ENCODE measurements at regions not wholly inside any gene's neighbourhood (a gene's known extent, or its start where the extent isn't known, plus 50 kb on each side); places are given as distances from the start of the nearest gene placed in this dataset.
A peak's percentile ranks its signal among the peaks of the same experiment; 100 is the strongest.
"Not testable (repeated sequence)": the region's sequence is repeated elsewhere in the genome, so short reads cannot be mapped to it uniquely, and the experiment has no call there.

DNA sequence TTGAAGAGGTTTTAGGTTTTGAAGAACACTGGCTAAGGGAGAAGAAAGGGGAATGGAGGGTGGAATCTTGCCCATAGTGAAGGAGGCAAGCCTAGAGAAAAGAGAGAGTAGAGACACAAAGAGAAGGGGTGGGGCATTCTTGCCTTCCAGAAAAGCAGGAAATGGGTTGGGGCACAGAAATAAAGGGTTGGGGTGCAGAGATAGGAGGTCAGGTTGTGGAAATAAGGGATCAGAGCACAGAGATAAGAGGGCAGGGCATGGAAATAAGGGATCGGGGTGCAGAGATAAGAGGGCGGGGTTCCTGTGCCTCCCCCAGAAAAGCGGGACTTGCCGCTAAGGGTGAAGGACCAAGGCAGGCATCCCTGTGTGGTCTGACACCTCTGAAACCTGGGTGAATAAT lies 69.9 kb downstream of the ALG1L2 start:
- H3K4me2 ChIP-seq (ENCODE audit: low read length); H3K4me3 ChIP-seq (ENCODE audit: low read length); H3K4me1 ChIP-seq (ENCODE audit: control insufficient read depth, insufficient read depth, low read length); H3K27me3 ChIP-seq (ENCODE audit: control insufficient read depth, insufficient read depth, low read length); H3K9me3 ChIP-seq (replicated peaks; ENCODE audit: low read length); H3K9ac ChIP-seq (ENCODE audit: low read depth, low read length); H3K36me3 ChIP-seq (ENCODE audit: insufficient read depth, low read length): not testable (repeated sequence)

DNA sequence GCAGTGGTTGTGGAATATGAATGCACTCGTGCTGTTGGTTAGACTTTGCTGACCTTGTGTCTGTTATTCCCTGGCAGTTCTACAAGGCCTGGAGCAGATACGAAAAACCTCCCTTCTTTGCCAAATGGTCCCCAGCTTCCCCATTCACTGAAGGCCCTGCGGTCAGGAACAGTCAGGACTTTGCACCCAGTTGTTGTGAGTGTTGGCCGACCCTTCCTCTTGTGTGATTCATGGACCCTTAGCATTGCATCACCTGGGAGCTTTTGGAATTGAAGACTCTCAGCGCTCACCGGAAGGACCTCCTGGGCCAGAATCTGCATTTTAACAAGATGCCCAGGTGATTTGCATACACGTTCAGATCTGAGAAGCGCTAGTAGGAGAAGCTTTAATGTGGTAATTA lies 71.6 kb downstream of the ALG1L2 start:
- H3K4me3 ChIP-seq (ENCODE audit: low read length); H3K4me1 ChIP-seq (ENCODE audit: control insufficient read depth, insufficient read depth, low read length); H3K36me3 ChIP-seq (ENCODE audit: insufficient read depth, low read length); H3K9me3 ChIP-seq (replicated peaks; ENCODE audit: low read length); H3K4me2 ChIP-seq (ENCODE audit: low read length); H3K9ac ChIP-seq (ENCODE audit: low read depth, low read length); H3K27me3 ChIP-seq (ENCODE audit: control insufficient read depth, insufficient read depth, low read length): not testable (repeated sequence)

DNA sequence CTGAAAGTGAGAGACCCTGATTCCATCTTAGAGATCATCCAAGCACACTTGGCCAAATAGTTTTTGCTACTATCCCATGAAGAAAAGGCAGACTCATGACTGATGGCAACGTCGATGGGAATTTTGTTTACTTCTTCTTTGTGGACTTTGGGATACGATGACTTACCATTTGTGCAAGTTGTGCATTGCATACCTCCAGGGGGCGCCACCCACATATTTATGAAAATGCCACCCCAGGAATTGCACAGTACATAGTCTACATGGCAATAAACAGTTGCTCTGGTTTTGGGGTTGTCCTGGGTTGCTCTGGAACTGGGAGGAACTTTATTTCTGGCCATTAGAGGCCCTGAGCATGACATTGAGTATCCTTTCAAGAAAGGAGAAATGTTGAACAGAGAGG lies 73.8 kb downstream of the ALG1L2 start:
- H3K9me3 ChIP-seq (replicated peaks; ENCODE audit: low read length); H3K4me2 ChIP-seq (ENCODE audit: low read length); H3K27me3 ChIP-seq (ENCODE audit: control insufficient read depth, insufficient read depth, low read length); H3K36me3 ChIP-seq (ENCODE audit: insufficient read depth, low read length); H3K9ac ChIP-seq (ENCODE audit: low read depth, low read length); H3K4me3 ChIP-seq (ENCODE audit: low read length); H3K4me1 ChIP-seq (ENCODE audit: control insufficient read depth, insufficient read depth, low read length): not testable (repeated sequence)

DNA sequence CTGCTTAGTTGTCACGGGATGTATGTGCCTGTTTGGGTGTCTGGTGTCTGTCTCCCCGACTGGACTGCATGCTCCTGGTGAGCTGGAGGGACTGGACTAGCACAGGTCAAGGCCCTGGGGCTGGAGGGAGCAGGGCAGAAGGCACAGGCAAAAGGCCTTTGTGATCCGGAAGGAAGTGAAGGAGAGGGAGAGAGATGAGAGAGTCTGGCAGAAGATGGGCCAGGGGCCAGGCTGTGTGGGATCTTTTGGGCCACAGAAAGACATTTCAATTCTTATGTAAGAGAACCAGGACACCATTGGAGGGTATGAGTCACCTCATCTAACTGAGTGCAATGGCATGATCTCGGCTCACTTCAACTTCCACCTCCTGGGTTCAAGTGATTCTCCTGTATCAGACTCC lies 85.2 kb downstream of the ALG1L2 start:
- H3K4me2 ChIP-seq (ENCODE audit: low read length); H3K9ac ChIP-seq (ENCODE audit: low read depth, low read length); H3K4me3 ChIP-seq (ENCODE audit: low read length); H3K27me3 ChIP-seq (ENCODE audit: control insufficient read depth, insufficient read depth, low read length); H3K36me3 ChIP-seq (ENCODE audit: insufficient read depth, low read length); H3K4me1 ChIP-seq (ENCODE audit: control insufficient read depth, insufficient read depth, low read length); H3K9me3 ChIP-seq (replicated peaks; ENCODE audit: low read length): not testable (repeated sequence)

DNA sequence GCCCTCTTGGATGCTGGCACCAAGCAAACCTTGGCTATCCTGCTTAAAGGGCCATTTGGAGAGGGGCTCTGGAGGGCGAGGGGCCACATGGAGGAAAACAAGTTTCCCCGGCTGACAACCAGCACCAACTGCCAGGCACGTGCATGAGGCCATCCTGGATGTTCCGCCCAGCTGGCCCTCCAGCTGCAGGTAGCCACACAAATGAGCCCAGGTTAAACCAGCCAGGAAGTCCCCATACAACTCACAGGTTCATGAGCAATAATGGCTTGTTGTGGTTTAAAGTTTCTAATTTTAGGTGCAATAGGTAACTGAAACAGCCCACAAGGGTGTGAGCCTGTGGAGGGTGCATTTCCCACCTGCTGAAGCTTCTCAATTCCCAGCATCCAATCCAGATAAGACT lies 93.6 kb downstream of the ALG1L2 start:
- H3K4me3 ChIP-seq (ENCODE audit: low read length); H3K9ac ChIP-seq (ENCODE audit: low read depth, low read length); H3K27me3 ChIP-seq (ENCODE audit: control insufficient read depth, insufficient read depth, low read length); H3K4me2 ChIP-seq (ENCODE audit: low read length); H3K9me3 ChIP-seq (replicated peaks; ENCODE audit: low read length); H3K4me1 ChIP-seq (ENCODE audit: control insufficient read depth, insufficient read depth, low read length); H3K36me3 ChIP-seq (ENCODE audit: insufficient read depth, low read length): not testable (repeated sequence)

DNA sequence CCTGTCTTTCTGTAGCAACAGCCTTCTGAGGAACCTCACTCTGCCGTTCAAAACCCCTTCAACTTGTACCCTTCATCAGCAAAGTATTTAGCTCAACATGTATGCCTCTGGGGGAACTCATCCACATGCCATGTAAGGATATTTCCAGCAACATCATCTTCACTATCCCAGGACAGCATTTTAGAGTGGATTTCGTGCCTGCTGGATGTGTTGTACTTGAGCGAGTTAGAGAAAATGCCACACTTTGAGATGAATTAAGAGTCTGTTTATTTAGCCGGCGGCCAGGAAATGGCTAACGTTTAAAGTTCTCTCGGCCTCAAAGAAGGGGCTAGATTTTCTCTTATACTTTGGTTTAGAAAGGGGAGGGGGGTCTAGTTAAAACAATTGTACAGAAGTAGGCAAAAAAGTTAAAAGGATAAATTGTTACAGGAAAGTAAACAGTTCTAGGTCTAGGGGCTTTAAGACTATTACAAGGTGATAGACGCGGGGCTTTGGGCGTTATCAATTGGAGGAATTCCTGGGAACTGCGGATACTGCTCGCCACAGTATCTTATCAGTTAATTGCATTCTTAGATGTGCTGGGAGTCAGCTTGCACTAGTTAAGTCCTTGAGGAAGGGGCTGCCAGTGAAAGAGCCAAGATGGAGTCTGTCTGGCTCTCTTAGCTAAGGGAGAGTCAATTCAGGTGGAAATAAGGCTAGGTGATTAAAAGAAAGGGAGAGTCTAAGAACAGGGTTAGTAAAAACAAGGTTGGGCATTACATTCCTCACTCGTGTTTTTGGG lies 95.0 kb downstream of the ALG1L2 start:
- not testable (repeated sequence) for H3K4me2 ChIP-seq (ENCODE audit: low read length); H3K36me3 ChIP-seq (ENCODE audit: insufficient read depth, low read length); H3K9me3 ChIP-seq (replicated peaks; ENCODE audit: low read length); H3K4me3 ChIP-seq (ENCODE audit: low read length); H3K9ac ChIP-seq (ENCODE audit: low read depth, low read length); H3K4me1 ChIP-seq (ENCODE audit: control insufficient read depth, insufficient read depth, low read length); H3K27me3 ChIP-seq (ENCODE audit: control insufficient read depth, insufficient read depth, low read length)

DNA sequence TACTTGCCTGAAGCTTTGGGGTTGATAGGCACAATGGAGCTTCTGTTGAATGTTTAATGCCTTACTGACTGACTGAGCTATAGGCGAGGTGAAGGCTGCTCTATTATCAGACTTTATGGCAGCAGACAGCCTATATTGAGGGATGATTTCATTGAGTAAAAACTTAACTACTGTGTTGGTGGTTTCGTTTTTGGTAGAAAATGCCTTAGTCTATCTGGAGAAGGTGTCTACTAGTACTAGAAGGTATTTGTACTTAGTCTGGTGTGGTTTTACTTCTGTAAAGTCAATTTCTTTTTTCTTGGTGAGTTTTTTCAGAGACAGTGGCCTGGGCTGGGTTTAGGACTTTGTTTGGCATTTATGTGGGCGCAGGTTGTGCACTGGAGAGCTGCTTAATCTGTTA lies 97.2 kb downstream of the ALG1L2 start:
- not testable (repeated sequence) for H3K9ac ChIP-seq (ENCODE audit: low read depth, low read length); H3K4me3 ChIP-seq (ENCODE audit: low read length); H3K9me3 ChIP-seq (replicated peaks; ENCODE audit: low read length); H3K36me3 ChIP-seq (ENCODE audit: insufficient read depth, low read length); H3K27me3 ChIP-seq (ENCODE audit: control insufficient read depth, insufficient read depth, low read length); H3K4me1 ChIP-seq (ENCODE audit: control insufficient read depth, insufficient read depth, low read length); H3K4me2 ChIP-seq (ENCODE audit: low read length)

DNA sequence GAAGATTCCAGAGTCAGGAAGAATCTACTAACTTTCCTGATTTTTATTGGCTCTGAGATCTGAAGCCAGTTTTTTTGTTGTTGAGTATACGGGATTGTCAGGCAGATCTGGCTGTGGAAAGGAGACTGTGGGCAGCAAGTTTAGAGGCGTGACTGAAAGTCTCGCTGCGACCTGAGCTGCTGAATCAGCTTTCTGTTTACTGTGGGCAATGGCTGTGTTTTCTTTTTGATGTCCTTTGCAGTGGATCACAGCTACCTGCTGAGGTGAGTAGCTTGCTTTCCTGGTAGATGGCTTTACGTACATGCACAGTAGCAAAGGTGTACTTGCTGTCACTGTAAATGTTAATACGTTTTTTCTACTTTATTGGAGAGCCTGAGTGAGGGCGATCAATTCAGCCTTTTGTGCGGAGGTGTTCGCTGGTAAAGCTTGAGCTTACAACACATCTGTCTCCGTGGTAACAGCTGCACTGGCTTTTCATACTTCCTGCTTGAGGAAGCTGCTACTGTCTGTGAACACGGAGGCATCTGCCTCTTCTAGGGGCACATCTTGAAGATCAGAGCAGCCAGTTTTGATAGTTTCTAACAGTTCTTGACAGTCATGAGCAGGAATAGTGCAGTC lies 97.8 kb downstream of the ALG1L2 start:
- H3K4me1 ChIP-seq (ENCODE audit: control insufficient read depth, insufficient read depth, low read length); H3K9me3 ChIP-seq (replicated peaks; ENCODE audit: low read length); H3K27me3 ChIP-seq (ENCODE audit: control insufficient read depth, insufficient read depth, low read length); H3K9ac ChIP-seq (ENCODE audit: low read depth, low read length); H3K36me3 ChIP-seq (ENCODE audit: insufficient read depth, low read length): not testable (repeated sequence)
- H3K4me2 ChIP-seq (ENCODE audit: low read length), result peak overlapping the region; percentile 75
- H3K4me3 ChIP-seq (ENCODE audit: low read length), result peak overlapping the region; percentile 59

DNA sequence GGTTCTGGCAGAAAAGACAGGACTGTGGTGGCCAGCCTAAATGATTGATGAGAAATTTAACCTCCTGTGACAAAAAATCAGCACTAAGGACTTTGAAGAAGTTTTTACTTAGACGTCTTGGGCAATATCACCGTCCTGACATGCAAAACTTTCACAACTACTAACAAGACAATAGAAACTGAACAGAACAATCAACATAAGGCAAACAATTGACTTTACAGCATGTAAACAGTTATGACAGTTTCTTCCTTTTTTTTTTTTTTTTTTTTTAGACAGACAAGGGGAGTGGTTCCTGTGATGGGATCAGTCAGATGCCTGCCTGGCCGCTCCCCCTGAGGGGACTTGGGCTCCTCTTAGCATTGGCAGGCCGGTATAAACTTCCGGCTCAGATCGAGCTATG lies 100.8 kb downstream of the ALG1L2 start:
- not testable (repeated sequence) for H3K4me1 ChIP-seq (ENCODE audit: control insufficient read depth, insufficient read depth, low read length); H3K4me3 ChIP-seq (ENCODE audit: low read length); H3K9ac ChIP-seq (ENCODE audit: low read depth, low read length); H3K36me3 ChIP-seq (ENCODE audit: insufficient read depth, low read length); H3K27me3 ChIP-seq (ENCODE audit: control insufficient read depth, insufficient read depth, low read length); H3K9me3 ChIP-seq (replicated peaks; ENCODE audit: low read length); H3K4me2 ChIP-seq (ENCODE audit: low read length)

DNA sequence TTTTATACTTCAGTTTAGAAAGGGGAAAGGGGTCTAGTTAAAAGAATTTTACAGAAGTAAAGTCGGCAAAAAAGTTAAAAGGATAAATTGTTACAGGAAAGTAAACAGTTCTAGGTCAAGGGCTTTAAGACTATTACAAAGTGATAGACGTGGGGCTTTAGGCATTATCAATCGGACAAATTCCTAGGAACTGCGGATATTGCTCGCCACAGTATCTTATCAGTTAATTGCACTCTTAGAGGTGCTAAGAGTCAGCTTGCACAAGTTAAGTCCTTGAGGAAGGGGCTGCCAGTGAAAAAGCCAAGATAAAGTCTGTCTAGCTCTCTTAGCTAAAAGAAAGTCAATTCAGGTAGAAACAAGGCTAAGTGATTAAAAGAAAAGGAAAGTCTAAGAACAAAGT lies 102.1 kb downstream of the ALG1L2 start:
- not testable (repeated sequence) for H3K9me3 ChIP-seq (replicated peaks; ENCODE audit: low read length); H3K27me3 ChIP-seq (ENCODE audit: control insufficient read depth, insufficient read depth, low read length); H3K4me1 ChIP-seq (ENCODE audit: control insufficient read depth, insufficient read depth, low read length); H3K4me2 ChIP-seq (ENCODE audit: low read length); H3K4me3 ChIP-seq (ENCODE audit: low read length); H3K36me3 ChIP-seq (ENCODE audit: insufficient read depth, low read length); H3K9ac ChIP-seq (ENCODE audit: low read depth, low read length)

DNA sequence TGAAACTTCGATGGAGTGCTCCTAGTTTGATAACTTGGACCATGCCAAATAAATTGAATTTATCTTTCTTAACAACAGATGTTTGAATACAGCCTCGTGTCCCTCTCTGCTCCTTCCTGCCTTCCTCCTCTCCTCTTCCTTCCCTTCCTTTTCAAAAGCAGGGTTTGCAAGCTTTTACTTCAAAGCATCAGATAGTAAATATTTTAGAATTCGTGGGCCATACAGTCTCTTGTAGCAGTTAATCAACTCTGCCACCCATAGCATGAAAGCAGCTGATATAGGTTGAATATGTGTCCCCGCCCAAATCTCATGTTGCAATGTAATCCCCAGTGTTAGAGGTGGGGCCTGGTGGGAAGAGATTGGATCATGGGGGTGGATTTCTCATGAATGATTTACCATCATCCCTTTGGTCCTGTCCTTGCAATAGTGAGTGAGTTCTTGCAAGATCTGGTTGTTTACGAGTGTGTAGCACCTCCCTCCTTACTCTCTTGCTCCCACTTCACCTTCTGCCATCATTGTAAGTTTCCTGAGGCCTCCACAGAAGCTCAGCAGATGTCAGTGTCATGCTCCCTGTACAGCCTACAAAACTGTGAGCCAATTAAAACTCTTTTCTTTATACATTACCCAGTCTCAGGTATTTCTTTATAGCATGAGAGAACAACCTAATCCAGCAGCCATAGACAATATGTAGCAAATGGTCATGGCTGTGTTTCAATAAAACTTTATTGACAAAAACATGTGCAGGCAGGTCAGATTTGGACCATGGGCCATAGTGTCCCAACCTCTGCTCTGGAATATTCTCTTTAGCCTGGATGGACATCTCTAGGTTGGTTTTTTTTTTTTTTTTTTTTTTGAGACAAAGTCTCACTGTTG lies 102.8 kb downstream of the ALG1L2 start:
- H3K9ac ChIP-seq (ENCODE audit: low read depth, low read length); H3K4me1 ChIP-seq (ENCODE audit: control insufficient read depth, insufficient read depth, low read length); H3K4me2 ChIP-seq (ENCODE audit: low read length); H3K9me3 ChIP-seq (replicated peaks; ENCODE audit: low read length); H3K27me3 ChIP-seq (ENCODE audit: control insufficient read depth, insufficient read depth, low read length); H3K36me3 ChIP-seq (ENCODE audit: insufficient read depth, low read length); H3K4me3 ChIP-seq (ENCODE audit: low read length): not testable (repeated sequence)

DNA sequence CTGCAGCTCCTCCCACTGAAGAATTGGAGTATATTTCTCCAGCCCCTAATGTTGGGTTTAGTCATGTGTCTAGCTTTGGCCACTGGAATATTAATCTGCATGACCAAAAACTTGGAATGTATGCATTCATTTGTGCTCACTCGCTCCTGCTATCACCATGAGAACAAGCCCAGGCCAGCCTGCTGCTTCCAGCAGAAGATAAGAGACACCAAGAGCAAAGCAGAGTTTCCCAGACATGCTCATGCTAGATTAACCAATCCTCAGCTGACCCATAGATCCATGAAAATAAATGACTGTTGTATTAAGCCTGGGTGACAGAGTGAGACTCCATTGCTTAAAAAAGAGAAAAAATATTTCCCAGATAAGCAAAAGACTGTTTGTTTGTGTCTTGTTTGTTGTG lies 119.6 kb downstream of the ALG1L2 start:
- not testable (repeated sequence) for H3K4me1 ChIP-seq (ENCODE audit: control insufficient read depth, insufficient read depth, low read length)

More for the DNA sequence above, 119.6 kb downstream of the ALG1L2 start:
- not testable (repeated sequence) for H3K4me3 ChIP-seq (ENCODE audit: low read length); H3K4me2 ChIP-seq (ENCODE audit: low read length); H3K27me3 ChIP-seq (ENCODE audit: control insufficient read depth, insufficient read depth, low read length); H3K36me3 ChIP-seq (ENCODE audit: insufficient read depth, low read length); H3K9ac ChIP-seq (ENCODE audit: low read depth, low read length); H3K9me3 ChIP-seq (replicated peaks; ENCODE audit: low read length)

All from skeletal muscle satellite cell (primary cell).